Lower leg skin (tissue), 4 donors: ENCODE measurements at regions not wholly inside any gene's neighbourhood (a gene's known extent, or its start where the extent isn't known, plus 50 kb on each side); places are given as distances from the start of the nearest gene placed in this dataset.
"Not testable (repeated sequence)": the region's sequence is repeated elsewhere in the genome, so short reads cannot be mapped to it uniquely, and the experiment has no call there.

Experiments used
- DNase-seq, 2 donors: peaks; one replicate each; pipeline ENCODE4 v3.0.0-alpha.2; 2019; ENCODE audit warnings: low spot score in 2 of 2
- H3K4me3 ChIP-seq: fragments of 200-600 bp; sonication (generic); 2 replicates; pipeline ENCODE4 v1.5.1; 2017; ENCODE audit warnings: mild to moderate bottlenecking, low read depth; ENCODE audit not compliant: poor library complexity, severe bottlenecking
- CTCF ChIP-seq, 3 donors: fragments of 450-650 bp; IDR thresholded peaks; one replicate each; pipeline ENCODE4 v1.5.1; 2016; ENCODE audit warnings: antibody characterized with exemption in 3 of 3, mild to moderate bottlenecking in 3 of 3, moderate library complexity in 2 of 3
- POLR2A ChIP-seq, 2 donors: fragments of 450-650 bp; IDR thresholded peaks; one replicate each; pipeline ENCODE4 v1.6.1; 2016 to 2017; ENCODE audit warnings: antibody characterized with exemption in 2 of 2, mild to moderate bottlenecking in 1 of 2, moderate library complexity in 1 of 2
- WGBS, 2 donors: methylation state at CpG; one replicate each; pipeline ENCODE4 v1.1.5; 2018; 5-methylcytosine and 5-hydroxymethylcytosine counted together
- intact Hi-C: fragments of 100-400 bp; cut with DNase I; formaldehyde crosslinking; loops from one replicate; pipeline ENCODE4 v1.15.0; 2023; ENCODE audit warnings: low total_unique reads

GRCh38 chr3:127073941-127074820 is 91.3 kb downstream of the PLXNA1 start:
- intact Hi-C loops, result no loop called here
- H3K4me3 ChIP-seq, result no peak overlapping the region
- WGBS, 2 donors, result 47 to 58% methylated on average over 7 of the region's 7 CpGs
- TF ChIP-seq POLR2A (IDR thresholded peaks at IDR 0.05), result no peak
- TF ChIP-seq CTCF (IDR thresholded peaks at IDR 0.05), result no peak
- no peak for DNase-seq

- intact Hi-C loops, result no loop called here
- peak in 1 of 2 donors; percentile 44 for DNase-seq
- H3K4me3 ChIP-seq, result no peak overlapping the region
- 40 to 56% methylated on average over 3 to 4 of the region's 4 CpGs for WGBS, 2 donors
- no peak for TF ChIP-seq CTCF (IDR thresholded peaks at IDR 0.05)
- TF ChIP-seq POLR2A (IDR thresholded peaks at IDR 0.05), result no peak
These were observed 92.0 kb downstream of the PLXNA1 start for GRCh38 chr3:127074900-127075360.

GRCh38 chr3:127076166-127076992 is 93.5 kb downstream of the PLXNA1 start:
- DNase-seq, H3K4me3 ChIP-seq, intact Hi-C loops: not testable (repeated sequence)
- whole genome bisulfite sequencing, 2 donors, result 96 to 97% methylated on average over 18 to 20 of the region's 34 CpGs

DNA sequence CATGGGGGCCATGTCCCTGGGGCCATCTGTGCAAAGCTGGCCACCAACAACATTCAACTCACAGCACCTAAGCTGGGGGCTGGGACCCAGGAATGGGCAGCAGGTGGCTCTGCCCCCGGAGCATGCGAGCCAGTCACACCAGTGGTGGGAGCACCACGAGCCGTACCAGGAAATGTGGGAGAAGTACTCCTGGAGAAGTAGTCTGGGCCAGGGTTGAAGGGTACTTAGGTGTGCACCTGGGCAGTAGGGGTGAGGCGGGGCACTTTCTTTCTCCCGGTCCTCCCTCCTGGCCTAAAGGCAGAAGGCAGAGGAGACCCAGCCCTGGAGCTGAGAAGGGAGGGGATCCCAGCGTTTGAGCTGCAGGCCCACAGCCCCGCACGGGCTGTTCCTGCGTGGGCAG is 94.2 kb downstream of the PLXNA1 start:
- 93 to 100% methylated on average over 10 of the region's 10 CpGs for WGBS, 2 donors
- TF ChIP-seq CTCF (IDR thresholded peaks at IDR 0.05), result no peak
- TF ChIP-seq POLR2A (IDR thresholded peaks at IDR 0.05), result no peak
- DNase-seq, result no peak

DNA sequence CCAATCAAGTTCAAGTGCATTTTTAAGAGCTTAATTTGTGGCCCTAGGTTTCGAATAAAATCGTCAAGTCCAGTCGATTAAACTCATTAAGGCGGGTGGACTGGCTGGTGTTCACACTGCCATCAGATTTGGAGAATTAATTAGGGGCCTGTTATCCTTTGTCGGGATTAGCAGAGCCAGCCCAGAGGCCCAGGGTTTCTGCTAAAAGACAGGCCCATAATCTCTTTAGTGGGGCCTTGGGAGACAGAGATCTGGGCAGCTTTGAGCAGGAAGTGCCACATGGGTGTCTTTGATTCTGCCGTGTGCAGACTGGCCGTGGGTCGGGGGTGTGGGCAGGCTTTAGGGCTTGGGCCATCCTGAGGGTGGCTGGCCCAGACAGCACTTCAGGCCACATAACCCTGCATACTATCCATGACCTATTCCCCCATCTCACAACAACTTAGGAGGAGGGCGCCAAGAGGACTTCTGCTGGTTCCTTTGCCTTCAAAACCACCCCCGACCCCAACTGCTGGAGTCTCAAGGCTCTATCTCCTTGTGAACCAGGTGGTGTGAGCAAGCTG is 94.7 kb downstream of the PLXNA1 start:
- no peak for TF ChIP-seq CTCF (IDR thresholded peaks at IDR 0.05)
- no peak for TF ChIP-seq POLR2A (IDR thresholded peaks at IDR 0.05)
- DNase-seq, result no peak
- intact Hi-C loops, result no loop called here
- 90% methylated on average over 9 to 10 of the region's 10 CpGs for WGBS, 2 donors
- no peak overlapping the region for H3K4me3 ChIP-seq

More for the DNA sequence above, 94.2 kb downstream of the PLXNA1 start:
- intact Hi-C loops, result no loop called here
- no peak overlapping the region for H3K4me3 ChIP-seq

GRCh38 chr3:127078626-127079025 is 95.7 kb downstream of the PLXNA1 start:
- WGBS, 2 donors, result 88 to 94% methylated on average over 9 of the region's 9 CpGs
- DNase-seq, result no peak
- H3K4me3 ChIP-seq, result no peak overlapping the region
- TF ChIP-seq CTCF (IDR thresholded peaks at IDR 0.05), result no peak
- TF ChIP-seq POLR2A (IDR thresholded peaks at IDR 0.05), result no peak
- intact Hi-C loops, result no loop called here
